A549 (cell line): ENCODE measurements at regions not wholly inside any gene's neighbourhood (a gene's known extent, or its start where the extent isn't known, plus 50 kb on each side); places are given as distances from the start of the nearest gene placed in this dataset.

Source experiments
- ATAC-seq, 2 experiments: fragments of 200-7000 bp in 1 of 2; fragments of >200 bp in 1 of 2; cut with Nextera tagmentation in 1 of 2; cut with Tn5 transposase in 1 of 2; 3 replicates each; pipeline versions ENCODE4 v1.8.0 to v1.9.1; 2018 to 2020; ENCODE audit warnings: mild to moderate bottlenecking in 1 of 2, moderate library complexity in 1 of 2
- CTCF ChIA-PET: fragments of 300-600 bp; sonication (Branson Sonifier 250); formaldehyde crosslinking; extraction: SDS; loops from one replicate; lab custom pipeline; 2021; ENCODE audit warnings: antibody characterized with exemption, inconsistent platforms; lab: Yijun Ruan, JAX
- POLR2A ChIA-PET: fragments of 350-600 bp; formaldehyde crosslinking; extraction: SDS; loops from one replicate; lab custom pipeline; 2021; ENCODE audit warnings: antibody characterized with exemption, inconsistent platforms; lab: Yijun Ruan, JAX
- DNase-seq, 2 experiments: peaks; one replicate each; pipeline versions ENCODE4 v3.0.0 to v3.0.0-alpha.2; 2011 to 2016; ENCODE audit warnings: low read depth in 1 of 2, low spot score in 1 of 2
- FAIRE-seq: peaks from 2 replicates; lab custom pipeline; 2011; peaks lifted over from hg19 to GRCh38; lab: Jason Lieb, UNC
- H3K27ac ChIP-seq, 2 experiments: fragments of >200 bp; sonication (Bioruptor Twin); formaldehyde crosslinking; 3 replicates each; pipeline ENCODE4 v1.5.1; 2016 to 2017
- H3K4me1 ChIP-seq: fragments of >200 bp; sonication (Bioruptor Twin); formaldehyde crosslinking; 3 replicates; pipeline ENCODE4 v1.6.1; 2016
- H3K4me2 ChIP-seq: fragments of >200 bp; sonication (Bioruptor Twin); formaldehyde crosslinking; 3 replicates; pipeline ENCODE4 v1.6.1; 2016
- H3K4me3 ChIP-seq: fragments of >200 bp; sonication (Bioruptor Twin); formaldehyde crosslinking; 3 replicates; pipeline ENCODE4 v1.5.1; 2016
- H3K9me3 ChIP-seq: fragments of >200 bp; sonication (Bioruptor Twin); formaldehyde crosslinking; 3 replicates; pipeline ENCODE4 v1.6.1; 2016
- BHLHE40 ChIP-seq: IDR thresholded peaks from 2 replicates; pipeline ENCODE4 v1.6.1; 2012; ENCODE audit warnings: low read depth, low read length, inconsistent platforms
- CEBPB ChIP-seq, 2 experiments: fragments of >200 bp in 1 of 2; sonication (Bioruptor Twin) in 1 of 2; formaldehyde crosslinking in 1 of 2; IDR thresholded peaks; 2 replicates each; pipeline ENCODE4 v1.6.1; 2012 to 2016
- CHD4 ChIP-seq: fragments of 200-600 bp; sonication (generic); IDR thresholded peaks from 2 replicates; pipeline ENCODE4 v1.6.1; 2016; ENCODE audit warnings: antibody characterized with exemption, mild to moderate bottlenecking, borderline replicate concordance
- EHF ChIP-seq: fragments of 250-450 bp; sonication (Bioruptor Pico); IDR thresholded peaks from 2 replicates; pipeline ENCODE4 v1.5.0; 2020; ENCODE audit warnings: mild to moderate bottlenecking
- EHMT2 ChIP-seq: fragments of 200-600 bp; sonication (generic); IDR thresholded peaks from 2 replicates; pipeline ENCODE4 v1.6.1; 2016; ENCODE audit warnings: antibody characterized with exemption, low read depth, mild to moderate bottlenecking, moderate library complexity
- EP300 ChIP-seq, 2 experiments: fragments of >200 bp; sonication (Bioruptor Twin); formaldehyde crosslinking; IDR thresholded peaks; 2 replicates in 1 of 2; 3 replicates in 1 of 2; pipeline ENCODE4 v1.6.1; 2016 to 2017
- FOSB ChIP-seq: fragments of 250-450 bp; sonication (Bioruptor Pico); IDR thresholded peaks from 2 replicates; pipeline ENCODE4 v1.5.0; 2020; ENCODE audit warnings: mild to moderate bottlenecking, moderate library complexity
- FOXS1 ChIP-seq: fragments of 250-450 bp; sonication (Bioruptor Pico); IDR thresholded peaks from 2 replicates; pipeline ENCODE4 v1.5.0; 2020; ENCODE audit warnings: mild to moderate bottlenecking, moderate library complexity
- GATA3 ChIP-seq: IDR thresholded peaks from 2 replicates; pipeline ENCODE4 v1.6.1; 2012; ENCODE audit warnings: borderline replicate concordance
- HEYL ChIP-seq: fragments of 250-450 bp; sonication (Bioruptor Pico); IDR thresholded peaks from 2 replicates; pipeline ENCODE4 v1.8.0; 2021; ENCODE audit warnings: mild to moderate bottlenecking, moderate library complexity
- HOXA7 ChIP-seq: fragments of 250-450 bp; sonication (Bioruptor Pico); IDR thresholded peaks from 2 replicates; pipeline ENCODE4 v1.5.0; 2020; ENCODE audit warnings: mild to moderate bottlenecking, moderate library complexity
- HOXB5 ChIP-seq: fragments of 250-450 bp; sonication (Bioruptor Pico); IDR thresholded peaks from 2 replicates; pipeline ENCODE4 v1.5.0; 2020; ENCODE audit warnings: mild to moderate bottlenecking, moderate library complexity
- JUN ChIP-seq, 2 experiments: fragments of >200 bp; sonication (Bioruptor Twin); formaldehyde crosslinking; IDR thresholded peaks; 2 replicates in 1 of 2; 3 replicates in 1 of 2; pipeline ENCODE4 v1.6.1; 2016 to 2017
- KDM5A ChIP-seq: fragments of 200-600 bp; sonication (generic); IDR thresholded peaks from 2 replicates; pipeline ENCODE4 v1.6.1; 2016; ENCODE audit warnings: antibody characterized with exemption, mild to moderate bottlenecking
- NFE2L2 ChIP-seq: fragments of 150-350 bp; conservative IDR thresholded peaks from 2 replicates; pipeline ENCODE4 v1.6.1; 2014; ENCODE audit warnings: low read length
- NR3C1 ChIP-seq: fragments of >200 bp; sonication (Bioruptor Twin); formaldehyde crosslinking; IDR thresholded peaks from 3 replicates; pipeline ENCODE4 v1.6.1; 2017
- POLR2A ChIP-seq: IDR thresholded peaks from 2 replicates; pipeline ENCODE4 v1.6.1; 2012; ENCODE audit warnings: mild to moderate bottlenecking, low read length
- POLR2AphosphoS2 ChIP-seq: conservative IDR thresholded peaks from 2 replicates; pipeline ENCODE4 v1.6.1; 2012; ENCODE audit warnings: low read length, improper control_type of control experiment, inconsistent platforms
- RNF2 ChIP-seq: fragments of 200-600 bp; sonication (generic); IDR thresholded peaks from 2 replicates; pipeline ENCODE4 v1.6.1; 2016; ENCODE audit warnings: low read depth, mild to moderate bottlenecking, antibody characterized with exemption, moderate library complexity, borderline replicate concordance
- TP53 ChIP-seq: fragments of 250-450 bp; sonication (Bioruptor Pico); IDR thresholded peaks from 2 replicates; pipeline ENCODE4 v1.5.0; 2021; ENCODE audit warnings: mild to moderate bottlenecking, moderate library complexity
- ZC3H11A ChIP-seq: fragments of 450-650 bp; IDR thresholded peaks from 2 replicates; pipeline ENCODE4 v1.6.1; 2014; ENCODE audit warnings: antibody characterized with exemption, mild to moderate bottlenecking
- ZFP36 ChIP-seq: fragments of 450-650 bp; IDR thresholded peaks from 2 replicates; pipeline ENCODE4 v1.6.1; 2014; ENCODE audit warnings: borderline replicate concordance; ENCODE audit not compliant: partially characterized antibody
- WGBS: methylation state at CpG from one replicate; pipeline ENCODE4 v1.1.6; 2017; ENCODE audit errors: missing lambda C conversion rate; 5-methylcytosine and 5-hydroxymethylcytosine counted together
- TF ChIP-seq, protein P1 (sequence below): fragments of >200 bp; sonication (Bioruptor Twin); formaldehyde crosslinking; IDR thresholded peaks from 2 replicates; pipeline ENCODE4 v1.6.1; 2016
- TF ChIP-seq, protein P2 (sequence below): fragments of 150-350 bp; IDR thresholded peaks from 2 replicates; pipeline ENCODE4 v1.6.1; 2014; ENCODE audit warnings: low read depth, mild to moderate bottlenecking, low read length
- TF ChIP-seq, protein P3 (sequence below): IDR thresholded peaks from 2 replicates; pipeline ENCODE4 v1.6.1; 2012

DNA sequence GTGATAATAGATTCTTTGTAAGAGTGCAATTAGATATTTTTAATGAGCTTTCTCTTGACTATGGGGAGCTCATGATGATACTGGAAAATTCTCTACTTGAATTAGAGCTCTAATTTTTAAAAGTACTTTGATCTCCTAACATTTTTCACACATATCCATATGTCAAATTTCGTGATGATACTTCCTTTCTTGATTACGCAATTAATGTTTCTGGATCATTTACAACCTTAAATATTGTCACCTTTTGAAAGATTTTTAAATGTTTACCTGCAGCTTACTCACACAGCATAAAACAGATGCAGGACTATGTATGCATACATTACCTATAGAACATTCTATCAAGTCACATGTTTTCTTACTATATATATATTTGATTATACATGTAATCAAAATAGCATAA, 598.5 kb upstream of the DSEL start:
- WGBS, result 33% methylated on average over 2 of the region's 2 CpGs
- ChIA-PET CTCF (no interaction called here), POLR2A (no interaction called here)
- no peak overlapping the region for H3K27ac ChIP-seq
- ATAC-seq (no peak), FAIRE-seq (no peak), DNase-seq (no peak)
- H3K9me3 ChIP-seq, result no peaks in the 10 kb centered on the region
- H3K4me3 ChIP-seq, result no peak overlapping the region
- TF ChIP-seq CEBPB (IDR thresholded peaks at IDR 0.05), result peak in 1 of 2 experiments; percentile 28; a peak in 1 of 4 replicates
- TF ChIP-seq, protein P1, sequence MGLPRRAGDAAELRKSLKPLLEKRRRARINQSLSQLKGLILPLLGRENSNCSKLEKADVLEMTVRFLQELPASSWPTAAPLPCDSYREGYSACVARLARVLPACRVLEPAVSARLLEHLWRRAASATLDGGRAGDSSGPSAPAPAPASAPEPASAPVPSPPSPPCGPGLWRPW, result no peak
- TF ChIP-seq TP53 (CRISPR knock-in tag), result no peak
- TF ChIP-seq NR3C1, result no peak
- H3K4me2 ChIP-seq, result no peak overlapping the region
- H3K4me1 ChIP-seq, result no peaks in the 10 kb centered on the region

DNA sequence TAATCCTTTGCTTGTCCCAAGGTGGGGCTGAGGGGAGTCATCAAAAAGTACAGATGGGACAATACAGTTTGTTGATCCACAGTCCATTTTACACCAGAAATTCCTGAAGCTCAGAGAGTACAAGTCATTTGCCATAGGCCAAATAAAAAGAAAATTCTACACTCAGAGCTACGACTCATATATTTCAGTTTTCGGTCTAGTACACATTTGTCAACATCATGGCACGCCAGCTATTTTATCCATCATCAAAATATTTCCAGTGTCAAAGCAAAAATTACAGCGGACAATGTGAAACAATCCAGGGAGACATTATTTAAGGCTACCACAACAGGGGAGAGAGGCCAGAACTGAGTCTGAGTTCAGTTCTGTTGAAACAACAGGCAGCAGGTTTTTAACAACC, 587.5 kb upstream of the DSEL start:
- Histone ChIP-seq H3K9me3 (no peaks in the 10 kb centered on the region), H3K4me2 (no peak overlapping the region), H3K4me1 (no peaks in the 10 kb centered on the region), H3K4me3 (no peak overlapping the region), H3K27ac (no peak overlapping the region)
- POLR2A ChIA-PET, result no interaction called here
- CTCF ChIA-PET, result no interaction called here
- ATAC-seq, result no peak
- FAIRE-seq, result no peak
- no peak for DNase-seq
- WGBS, result 41% methylated on average over 4 of the region's 4 CpGs
- TF ChIP-seq FOXS1 (CRISPR knock-in tag) (no peak), RNF2 (no peak), KDM5A (no peak), HOXA7 (no peak), EP300 (IDR thresholded peaks at IDR 0.05) (no peak), CHD4 (no peak), EHMT2 (no peak), BHLHE40 (no peak), NFE2L2 (no peak), POLR2A (no peak), POLR2AphosphoS2 (no peak), ZFP36 (no peak)
- TF ChIP-seq, protein P2, sequence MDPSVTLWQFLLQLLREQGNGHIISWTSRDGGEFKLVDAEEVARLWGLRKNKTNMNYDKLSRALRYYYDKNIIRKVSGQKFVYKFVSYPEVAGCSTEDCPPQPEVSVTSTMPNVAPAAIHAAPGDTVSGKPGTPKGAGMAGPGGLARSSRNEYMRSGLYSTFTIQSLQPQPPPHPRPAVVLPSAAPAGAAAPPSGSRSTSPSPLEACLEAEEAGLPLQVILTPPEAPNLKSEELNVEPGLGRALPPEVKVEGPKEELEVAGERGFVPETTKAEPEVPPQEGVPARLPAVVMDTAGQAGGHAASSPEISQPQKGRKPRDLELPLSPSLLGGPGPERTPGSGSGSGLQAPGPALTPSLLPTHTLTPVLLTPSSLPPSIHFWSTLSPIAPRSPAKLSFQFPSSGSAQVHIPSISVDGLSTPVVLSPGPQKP, result no peak
- TF ChIP-seq, all 56 proteins: peak for 0

DNA sequence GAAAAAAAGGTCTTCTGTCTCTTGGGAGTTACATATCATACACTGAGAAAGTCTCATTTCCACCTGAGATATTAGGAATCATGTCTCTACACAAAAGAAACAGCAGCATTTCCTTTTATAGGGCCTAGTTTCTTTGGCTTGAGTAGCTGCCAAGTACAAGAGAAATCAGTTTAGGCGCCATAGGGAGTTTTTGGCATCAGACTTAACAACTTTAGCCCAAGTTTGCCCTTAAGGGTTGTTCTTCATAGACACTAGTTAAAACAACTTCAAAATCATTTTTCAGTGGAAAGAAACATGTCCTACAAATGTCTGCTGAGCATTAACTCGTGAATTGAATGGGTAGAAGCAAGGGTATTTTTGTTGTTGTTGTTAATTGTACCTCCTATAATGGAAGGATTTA, 587.0 kb upstream of the DSEL start:
- ChIA-PET CTCF (no interaction called here), POLR2A (no interaction called here)
- no peak for ATAC-seq
- Histone ChIP-seq H3K9me3 (no peaks in the 10 kb centered on the region), H3K4me1 (no peaks in the 10 kb centered on the region), H3K27ac (no peak overlapping the region)
- no peak for DNase-seq
- no peak for FAIRE-seq
- TF ChIP-seq, protein P3, sequence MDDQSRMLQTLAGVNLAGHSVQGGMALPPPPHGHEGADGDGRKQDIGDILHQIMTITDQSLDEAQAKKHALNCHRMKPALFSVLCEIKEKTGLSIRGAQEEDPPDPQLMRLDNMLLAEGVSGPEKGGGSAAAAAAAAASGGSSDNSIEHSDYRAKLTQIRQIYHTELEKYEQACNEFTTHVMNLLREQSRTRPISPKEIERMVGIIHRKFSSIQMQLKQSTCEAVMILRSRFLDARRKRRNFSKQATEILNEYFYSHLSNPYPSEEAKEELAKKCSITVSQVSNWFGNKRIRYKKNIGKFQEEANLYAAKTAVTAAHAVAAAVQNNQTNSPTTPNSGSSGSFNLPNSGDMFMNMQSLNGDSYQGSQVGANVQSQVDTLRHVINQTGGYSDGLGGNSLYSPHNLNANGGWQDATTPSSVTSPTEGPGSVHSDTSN, result no peak
- TF ChIP-seq EHF (CRISPR knock-in tag) (no peak), JUN (IDR thresholded peaks at IDR 0.05) (no peak), GATA3 (no peak), CEBPB (IDR thresholded peaks at IDR 0.05) (no peak), HOXB5 (CRISPR knock-in tag) (no peak), RNF2 (no peak), HEYL (CRISPR knock-in tag) (no peak), NFE2L2 (no peak), NR3C1 (no peak), BHLHE40 (no peak), TP53 (CRISPR knock-in tag) (no peak), FOSB (CRISPR knock-in tag) (no peak), ZC3H11A (no peak)
- TF ChIP-seq, all 56 proteins: peak for 0
- WGBS, result 8% methylated on average over 2 of the region's 2 CpGs
- H3K4me2 ChIP-seq, result no peak overlapping the region
- no peak overlapping the region for H3K4me3 ChIP-seq
